Neural crest cell (in vitro differentiated cells): ENCODE measurements at regions not wholly inside any gene's neighbourhood (a gene's known extent, or its start where the extent isn't known, plus 50 kb on each side); places are given as distances from the start of the nearest gene placed in this dataset.

Experiments used
- DNase-seq: peaks from one replicate; pipeline ENCODE4 v3.0.0; 2021; ENCODE audit warnings: low read depth, mixed read lengths, low spot score
- H3K27ac Mint-ChIP-seq: one replicate; pipeline ENCODE4 v1.8.0; 2021; ENCODE audit warnings: mild to moderate bottlenecking, mixed read lengths; ENCODE audit not compliant: unreplicated experiment
- H3K27me3 Mint-ChIP-seq: 2 replicates; pipeline ENCODE4 v1.8.0; 2021; ENCODE audit warnings: low read depth, mild to moderate bottlenecking, mixed read lengths
- H3K36me3 Mint-ChIP-seq: 2 replicates; pipeline ENCODE4 v1.8.0; 2021; ENCODE audit warnings: low read depth, mild to moderate bottlenecking, mixed read lengths
- H3K4me1 Mint-ChIP-seq: 2 replicates; pipeline ENCODE4 v1.8.0; 2021; ENCODE audit warnings: mixed read lengths
- H3K4me3 Mint-ChIP-seq: one replicate; pipeline ENCODE4 v1.8.0; 2021; ENCODE audit warnings: mild to moderate bottlenecking, mixed read lengths
- H3K9me3 Mint-ChIP-seq: 2 replicates; pipeline ENCODE4 v1.8.0; 2021; ENCODE audit warnings: mixed read lengths
- TF ChIP-seq, protein P1 (sequence below): fragments of 200-600 bp; sonication (generic); conservative IDR thresholded peaks from 2 replicates; pipeline ENCODE4 v1.5.0; 2021; ENCODE audit warnings: antibody characterized with exemption, mild to moderate bottlenecking

DNA sequence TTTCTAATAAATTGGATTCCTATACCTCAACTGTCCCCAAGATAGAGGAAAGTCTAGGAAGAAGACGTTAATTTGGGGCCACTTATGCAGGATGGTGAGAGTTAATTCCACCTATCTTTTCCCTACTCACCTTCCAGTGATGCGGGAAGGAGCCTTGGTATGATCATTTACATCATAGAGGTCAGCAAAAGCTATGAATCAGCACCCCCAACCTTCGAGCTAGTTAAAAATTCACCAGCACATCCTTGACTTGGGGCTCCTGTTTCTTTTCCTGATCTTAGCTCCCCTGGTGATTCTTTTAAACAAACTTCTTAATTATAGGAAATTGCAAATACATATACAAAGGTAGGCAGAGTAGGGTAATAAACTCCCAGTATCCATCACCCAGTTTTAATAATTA is 366.6 kb downstream of the SOX2 start:
- H3K27ac Mint-ChIP-seq = no peak overlapping the region
- TF ChIP-seq, protein P1, sequence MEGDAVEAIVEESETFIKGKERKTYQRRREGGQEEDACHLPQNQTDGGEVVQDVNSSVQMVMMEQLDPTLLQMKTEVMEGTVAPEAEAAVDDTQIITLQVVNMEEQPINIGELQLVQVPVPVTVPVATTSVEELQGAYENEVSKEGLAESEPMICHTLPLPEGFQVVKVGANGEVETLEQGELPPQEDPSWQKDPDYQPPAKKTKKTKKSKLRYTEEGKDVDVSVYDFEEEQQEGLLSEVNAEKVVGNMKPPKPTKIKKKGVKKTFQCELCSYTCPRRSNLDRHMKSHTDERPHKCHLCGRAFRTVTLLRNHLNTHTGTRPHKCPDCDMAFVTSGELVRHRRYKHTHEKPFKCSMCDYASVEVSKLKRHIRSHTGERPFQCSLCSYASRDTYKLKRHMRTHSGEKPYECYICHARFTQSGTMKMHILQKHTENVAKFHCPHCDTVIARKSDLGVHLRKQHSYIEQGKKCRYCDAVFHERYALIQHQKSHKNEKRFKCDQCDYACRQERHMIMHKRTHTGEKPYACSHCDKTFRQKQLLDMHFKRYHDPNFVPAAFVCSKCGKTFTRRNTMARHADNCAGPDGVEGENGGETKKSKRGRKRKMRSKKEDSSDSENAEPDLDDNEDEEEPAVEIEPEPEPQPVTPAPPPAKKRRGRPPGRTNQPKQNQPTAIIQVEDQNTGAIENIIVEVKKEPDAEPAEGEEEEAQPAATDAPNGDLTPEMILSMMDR = no peak
- H3K36me3 Mint-ChIP-seq = no peaks in the 10 kb centered on the region
- no peak for DNase-seq
- no peak overlapping the region for H3K4me3 Mint-ChIP-seq
- H3K9me3 Mint-ChIP-seq = no peaks in the 10 kb centered on the region
- peaks cover 10% of the 10 kb centered on the region for H3K4me1 Mint-ChIP-seq
- H3K27me3 Mint-ChIP-seq = no peaks in the 10 kb centered on the region

DNA sequence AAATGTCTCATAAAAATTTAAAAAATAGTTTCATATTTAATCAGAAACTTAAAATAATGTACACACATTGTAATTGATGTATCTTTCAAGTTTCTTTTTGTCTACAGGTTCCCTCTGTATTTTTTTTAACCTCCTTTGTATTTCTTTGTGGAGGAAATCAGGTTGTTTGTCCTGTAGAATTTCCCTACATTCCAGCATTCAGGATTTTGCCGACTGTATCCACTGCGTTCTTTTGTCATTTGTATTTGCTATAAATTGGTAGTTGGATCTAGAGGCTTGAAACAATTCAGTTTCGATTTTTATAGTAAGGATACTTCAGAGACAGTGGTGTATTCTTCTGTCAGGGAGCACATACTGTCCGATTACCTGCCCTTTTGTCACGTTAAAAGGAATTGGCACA is 367.2 kb downstream of the SOX2 start:
- Mint-ChIP-seq H3K27me3 (no peaks in the 10 kb centered on the region), H3K36me3 (no peaks in the 10 kb centered on the region), H3K4me1 (peaks cover 15% of the 10 kb centered on the region), H3K27ac (no peak overlapping the region), H3K9me3 (no peaks in the 10 kb centered on the region), H3K4me3 (no peak overlapping the region)
- no peak for DNase-seq
- TF ChIP-seq, protein P1 = no peak

DNA sequence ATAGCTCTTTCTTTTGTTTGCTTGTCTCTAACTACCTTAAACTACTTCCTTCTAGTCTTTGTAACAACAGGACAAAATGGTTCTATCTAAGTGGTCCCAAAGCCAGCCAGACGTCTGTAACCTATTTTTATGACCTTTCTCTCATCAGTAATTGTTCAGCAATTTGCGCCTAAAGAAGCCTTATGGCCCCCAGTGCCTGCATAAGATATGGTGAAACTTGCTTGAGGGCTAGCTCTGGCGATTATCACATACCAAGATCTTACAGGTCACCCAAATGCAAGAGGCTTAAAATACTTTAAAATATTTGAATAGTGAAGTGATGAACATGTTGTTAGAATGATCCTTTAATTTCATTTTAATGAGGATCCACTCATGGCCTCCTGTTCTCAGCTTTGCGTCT is 369.4 kb downstream of the SOX2 start:
- Mint-ChIP-seq H3K27me3 (no peaks in the 10 kb centered on the region), H3K9me3 (no peaks in the 10 kb centered on the region), H3K36me3 (no peaks in the 10 kb centered on the region), H3K4me3 (no peak overlapping the region), H3K4me1 (peaks cover 22% of the 10 kb centered on the region), H3K27ac (no peak overlapping the region)
- TF ChIP-seq, protein P1 = no peak
- DNase-seq = no peak

DNA sequence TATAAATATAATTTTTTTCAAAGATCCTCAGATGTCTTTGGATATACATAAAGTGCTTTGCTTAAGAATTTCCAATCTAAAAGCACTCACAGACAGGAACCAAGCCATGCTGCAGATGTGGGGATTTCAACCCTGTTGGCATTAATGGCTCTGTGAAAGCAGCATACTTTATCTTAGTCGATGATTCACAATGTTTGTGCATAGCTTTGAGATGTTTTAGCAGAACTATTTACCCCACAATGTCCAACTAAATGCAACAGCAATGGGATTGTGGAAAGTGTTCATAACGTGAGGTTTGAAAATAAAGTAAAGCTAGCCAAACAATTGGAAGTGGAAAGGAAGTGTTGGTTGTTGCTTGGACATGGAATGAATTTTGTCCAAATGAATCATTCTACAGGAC is 371.4 kb downstream of the SOX2 start:
- TF ChIP-seq, protein P1 = no peak
- no peak for DNase-seq
- H3K27ac Mint-ChIP-seq = no peak overlapping the region
- peaks cover 3% of the 10 kb centered on the region for H3K9me3 Mint-ChIP-seq
- H3K4me3 Mint-ChIP-seq = no peak overlapping the region
- H3K27me3 Mint-ChIP-seq = no peaks in the 10 kb centered on the region
- peaks cover 26% of the 10 kb centered on the region for H3K4me1 Mint-ChIP-seq
- no peaks in the 10 kb centered on the region for H3K36me3 Mint-ChIP-seq

DNA sequence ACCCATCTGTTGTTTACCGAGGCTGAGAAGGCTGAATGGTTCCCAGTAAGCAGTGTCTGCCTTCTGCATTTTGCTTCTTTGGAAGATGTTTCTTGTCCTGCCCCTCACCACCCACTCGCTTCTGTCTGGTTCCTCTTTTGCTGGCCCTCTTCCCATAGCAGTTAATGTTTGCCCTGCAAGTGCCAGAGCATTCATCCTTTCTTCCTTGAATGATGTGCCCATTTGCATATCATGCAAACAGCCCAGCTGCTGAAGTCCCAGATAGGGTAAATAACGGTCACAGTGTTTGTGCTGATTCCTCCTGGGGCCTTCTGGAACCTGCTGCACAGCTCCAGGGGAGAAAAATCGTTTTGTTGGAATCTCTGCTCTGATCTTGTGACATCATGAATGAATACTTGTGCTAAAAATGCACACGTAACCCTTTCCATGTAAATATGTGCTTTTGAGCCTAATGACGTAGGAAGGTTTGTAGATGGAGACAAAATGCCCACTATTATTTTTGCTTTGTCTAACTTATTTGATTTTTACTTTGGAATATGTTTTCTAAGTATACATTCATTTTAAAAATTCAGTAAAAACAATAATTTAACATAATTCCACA is 381.0 kb downstream of the SOX2 start:
- H3K27ac Mint-ChIP-seq = no peak overlapping the region
- peaks cover 7% of the 10 kb centered on the region for H3K9me3 Mint-ChIP-seq
- H3K4me3 Mint-ChIP-seq = no peak overlapping the region
- peak; percentile 2 for DNase-seq
- H3K4me1 Mint-ChIP-seq = peaks cover 8% of the 10 kb centered on the region
- TF ChIP-seq, protein P1 = no peak
- no peaks in the 10 kb centered on the region for H3K27me3 Mint-ChIP-seq
- no peaks in the 10 kb centered on the region for H3K36me3 Mint-ChIP-seq
